Subcutaneous abdominal adipose tissue (tissue), 5 donors: ENCODE measurements at regions not wholly inside any gene's neighbourhood (a gene's known extent, or its start where the extent isn't known, plus 50 kb on each side); places are given as distances from the start of the nearest gene placed in this dataset.

ENCODE experiments used
- H3K27ac ChIP-seq: one replicate; pipeline ENCODE4 v1.7.0; 2013; ENCODE audit warnings: low read depth, mild to moderate bottlenecking, inconsistent platforms, low read length, moderate library complexity
- H3K27me3 ChIP-seq, 5 donors: one replicate each; pipeline ENCODE4 v1.7.0; 2013; ENCODE audit warnings: low read length in 5 of 5, inconsistent platforms in 1 of 5; ENCODE audit not compliant: control insufficient read depth in 5 of 5, insufficient read depth in 4 of 5
- H3K36me3 ChIP-seq, 5 donors: one replicate each; pipeline ENCODE4 v1.7.0; 2013; ENCODE audit warnings: low read length in 5 of 5; ENCODE audit not compliant: control insufficient read depth in 5 of 5, insufficient read depth in 5 of 5
- H3K4me1 ChIP-seq, 5 donors: one replicate each; pipeline ENCODE4 v1.7.0; 2013; ENCODE audit warnings: low read length in 5 of 5, mild to moderate bottlenecking in 3 of 5, moderate library complexity in 1 of 5; ENCODE audit not compliant: control insufficient read depth in 5 of 5, insufficient read depth in 5 of 5
- H3K4me3 ChIP-seq, 5 donors: one replicate each; pipeline ENCODE4 v1.7.0; 2013; ENCODE audit warnings: low read length in 5 of 5, low read depth in 1 of 5
- H3K9ac ChIP-seq, 5 donors: one replicate each; pipeline ENCODE4 v1.7.0; 2013; ENCODE audit warnings: low read length in 5 of 5, mild to moderate bottlenecking in 4 of 5, moderate library complexity in 3 of 5
- H3K9me3 ChIP-seq, 5 donors: one replicate each; pipeline ENCODE4 v1.7.0; 2013; ENCODE audit warnings: low read length in 5 of 5; ENCODE audit not compliant: control insufficient read depth in 5 of 5
- donor health status: healthy.
- donor health status: healthy.
- donor health status: healthy.
- donor health status: healthy.
- donor health status: healthy.

GRCh38 chr5:39521098-39521860 is 96.5 kb upstream of the DAB2 start:
- Histone ChIP-seq H3K27me3 (no peaks in the 10 kb centered on the region), H3K36me3 (no peaks in the 10 kb centered on the region), H3K9me3 (no peaks in the 10 kb centered on the region), H3K4me1 (peaks cover 3 to 36% (median 25%) of the 10 kb centered on the region in 5 donors), H3K27ac (peak overlapping the region; percentile 67), H3K4me3 (no peak overlapping the region), H3K9ac (no peak overlapping the region)

- Histone ChIP-seq H3K36me3 (no peaks in the 10 kb centered on the region), H3K27ac (peak overlapping the region; percentile 67), H3K4me1 (peaks cover 3 to 27% (median 24%) of the 10 kb centered on the region in 5 donors), H3K9me3 (no peaks in the 10 kb centered on the region), H3K4me3 (peak overlapping the region; percentile 5 to 56 (median 40)), H3K27me3 (no peaks in the 10 kb centered on the region), H3K9ac (peak overlapping the region in 2 of 5 donors; percentile 30 to 36)
Observed at GRCh38 chr5:39520232-39520572, 95.4 kb upstream of the DAB2 start.

DNA sequence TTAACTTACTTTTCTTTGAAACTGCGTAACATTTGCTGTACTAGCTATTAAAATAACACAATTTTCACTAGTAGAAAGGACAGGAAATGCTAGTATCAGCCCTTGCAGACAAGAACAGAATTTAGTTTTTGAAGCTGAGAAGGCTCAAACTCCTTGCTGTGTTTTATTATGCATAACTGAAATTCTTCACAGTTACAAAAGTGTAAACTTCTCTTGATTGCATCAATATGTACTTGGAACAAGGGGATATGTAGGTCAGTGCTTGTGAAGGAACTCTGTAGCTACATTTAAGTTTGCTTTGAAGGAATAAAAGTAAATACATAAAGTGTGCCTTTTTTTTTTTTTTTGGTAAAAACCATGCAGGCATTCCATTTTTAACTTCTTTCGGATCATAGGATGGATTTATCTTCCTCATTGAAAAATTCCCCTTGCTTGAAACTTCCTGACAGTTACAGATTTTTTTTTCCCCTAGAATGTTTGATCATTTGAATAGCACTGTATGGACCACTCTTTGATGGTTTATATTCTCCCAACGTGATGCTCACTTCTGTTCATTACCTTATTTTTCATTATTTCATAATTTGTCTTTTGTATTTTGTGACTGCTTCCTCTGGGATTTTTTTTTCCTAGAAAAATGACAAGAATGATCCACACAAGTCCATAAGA is 94.9 kb upstream of the DAB2 start:
- Histone ChIP-seq H3K27me3 (no peaks in the 10 kb centered on the region), H3K27ac (peak overlapping the region; percentile 67), H3K9ac (peak overlapping the region in 2 of 5 donors; percentile 20 to 36), H3K36me3 (no peaks in the 10 kb centered on the region), H3K4me3 (peak overlapping the region in 1 of 5 donors; percentile 40), H3K4me1 (peaks cover 3 to 26% (median 24%) of the 10 kb centered on the region in 5 donors), H3K9me3 (no peaks in the 10 kb centered on the region)

- no peaks in the 10 kb centered on the region for H3K36me3 ChIP-seq
- H3K4me3 ChIP-seq: no peak overlapping the region
- H3K27me3 ChIP-seq: no peaks in the 10 kb centered on the region
- no peak overlapping the region for H3K9ac ChIP-seq
- H3K9me3 ChIP-seq: no peaks in the 10 kb centered on the region
- H3K4me1 ChIP-seq: peaks cover 3 to 26% (median 24%) of the 10 kb centered on the region in 5 donors
- H3K27ac ChIP-seq: no peak overlapping the region
Observed at GRCh38 chr5:39519079-39519478, 94.3 kb upstream of the DAB2 start.

GRCh38 chr5:39518516-39518915 is 93.7 kb upstream of the DAB2 start:
- Histone ChIP-seq H3K9ac (no peak overlapping the region), H3K36me3 (no peaks in the 10 kb centered on the region), H3K27ac (no peak overlapping the region), H3K4me1 (peaks cover 3 to 24% (median 23%) of the 10 kb centered on the region in 5 donors), H3K9me3 (no peaks in the 10 kb centered on the region), H3K4me3 (no peak overlapping the region), H3K27me3 (no peaks in the 10 kb centered on the region)

DNA sequence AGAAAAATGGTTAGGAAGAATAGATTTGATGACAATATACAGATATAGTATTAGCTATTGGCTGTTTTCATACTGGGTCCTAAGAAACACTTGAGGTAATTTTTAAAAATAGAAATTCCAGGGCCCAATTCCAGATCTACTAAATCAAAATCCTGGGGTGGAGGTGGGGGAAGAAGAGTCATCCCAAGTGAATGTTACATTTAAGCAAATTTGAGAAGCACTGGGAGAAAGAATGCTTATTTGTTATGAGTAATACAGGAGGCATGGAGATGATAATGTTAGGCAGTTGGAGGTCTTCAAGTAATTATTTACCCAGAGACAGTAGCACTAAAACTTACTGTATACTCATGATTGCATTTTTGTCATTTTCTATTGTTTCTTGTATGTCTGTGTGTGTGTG is 93.0 kb upstream of the DAB2 start:
- Histone ChIP-seq H3K9me3 (no peaks in the 10 kb centered on the region), H3K36me3 (no peaks in the 10 kb centered on the region), H3K9ac (no peak overlapping the region), H3K4me1 (peaks cover 3 to 24% (median 23%) of the 10 kb centered on the region in 5 donors), H3K4me3 (no peak overlapping the region), H3K27ac (no peak overlapping the region), H3K27me3 (no peaks in the 10 kb centered on the region)

DNA sequence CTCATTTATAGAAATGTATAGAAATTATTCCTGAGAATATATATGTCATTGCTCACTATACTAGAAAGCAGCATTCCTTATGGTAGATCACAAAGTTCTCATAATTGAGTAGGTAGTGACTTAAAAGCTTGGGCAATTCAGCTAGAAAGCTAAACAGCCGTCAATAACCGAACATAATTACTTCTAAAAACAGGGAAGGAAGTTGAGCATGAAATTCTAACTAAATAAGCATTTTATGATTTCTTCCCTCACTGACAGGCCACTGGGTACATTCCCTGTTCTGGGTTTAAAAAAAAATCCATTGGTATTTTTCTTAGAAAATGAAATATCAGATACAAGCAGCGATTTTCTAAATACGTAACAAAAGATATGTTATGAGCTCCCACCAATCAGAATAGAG is 91.1 kb upstream of the DAB2 start:
- Histone ChIP-seq H3K4me3 (no peak overlapping the region), H3K9ac (no peak overlapping the region), H3K27ac (no peak overlapping the region), H3K36me3 (no peaks in the 10 kb centered on the region), H3K9me3 (no peaks in the 10 kb centered on the region), H3K27me3 (no peaks in the 10 kb centered on the region), H3K4me1 (peaks cover 3 to 24% (median 23%) of the 10 kb centered on the region in 5 donors)

GRCh38 chr5:39513236-39513635 is 88.5 kb upstream of the DAB2 start:
- H3K36me3 ChIP-seq: no peaks in the 10 kb centered on the region
- no peak overlapping the region for H3K9ac ChIP-seq
- no peaks in the 10 kb centered on the region for H3K4me1 ChIP-seq
- no peaks in the 10 kb centered on the region for H3K9me3 ChIP-seq
- no peaks in the 10 kb centered on the region for H3K27me3 ChIP-seq
- H3K4me3 ChIP-seq: no peak overlapping the region
- H3K27ac ChIP-seq: no peak overlapping the region

- H3K9me3 ChIP-seq: no peaks in the 10 kb centered on the region
- H3K9ac ChIP-seq: no peak overlapping the region
- H3K27me3 ChIP-seq: no peaks in the 10 kb centered on the region
- no peaks in the 10 kb centered on the region for H3K36me3 ChIP-seq
- H3K27ac ChIP-seq: no peak overlapping the region
- no peak overlapping the region for H3K4me3 ChIP-seq
- H3K4me1 ChIP-seq: peaks cover 10 to 39% (median 33%) of the 10 kb centered on the region in 5 donors
Observed at GRCh38 chr5:39506211-39506610, 81.4 kb upstream of the DAB2 start.

DNA sequence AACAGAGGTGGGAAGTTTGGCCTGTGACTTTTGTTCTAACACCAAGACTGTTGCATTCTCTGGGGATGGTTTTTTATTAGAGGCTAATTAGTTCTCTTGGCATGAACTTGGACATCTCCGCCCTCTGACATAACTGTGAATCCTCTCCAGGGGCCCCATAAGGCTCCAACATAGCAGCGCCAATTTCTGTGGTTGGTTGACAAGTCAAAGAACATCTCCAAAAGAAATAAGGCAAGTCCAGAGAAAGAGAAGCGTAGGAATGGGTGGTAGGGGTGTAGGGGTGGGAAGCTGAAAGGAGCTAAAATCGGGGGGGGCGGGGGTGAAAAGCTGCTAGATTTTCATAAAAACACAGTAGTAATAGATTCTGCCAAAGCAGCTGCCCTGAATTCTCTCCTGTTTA is 81.0 kb upstream of the DAB2 start:
- Histone ChIP-seq H3K27ac (no peak overlapping the region), H3K4me3 (no peak overlapping the region), H3K9me3 (no peaks in the 10 kb centered on the region), H3K36me3 (no peaks in the 10 kb centered on the region), H3K27me3 (no peaks in the 10 kb centered on the region), H3K4me1 (peaks cover 10 to 40% (median 37%) of the 10 kb centered on the region in 5 donors), H3K9ac (no peak overlapping the region)
